PC-3 (cell line): ENCODE measurements at regions not wholly inside any gene's neighbourhood (a gene's known extent, or its start where the extent isn't known, plus 50 kb on each side); places are given as distances from the start of the nearest gene placed in this dataset.

Experiments
- CTCF ChIP-seq: fragments of 300-600 bp; sonication (generic); conservative IDR thresholded peaks from 2 replicates; pipeline ENCODE4 v1.5.1; 2017; ENCODE audit warnings: antibody characterized with exemption, low read depth, mild to moderate bottlenecking, low read length
- EZH2 ChIP-seq: fragments of 300-600 bp; sonication (generic); IDR thresholded peaks from one replicate; pipeline ENCODE4 v1.6.1; 2017; ENCODE audit warnings: antibody characterized with exemption, mild to moderate bottlenecking, low read length; ENCODE audit not compliant: unreplicated experiment
- EZH2phosphoT487 ChIP-seq: fragments of 300-600 bp; sonication (generic); IDR thresholded peaks from 2 replicates; pipeline ENCODE4 v1.6.1; 2018; ENCODE audit warnings: mild to moderate bottlenecking, antibody characterized with exemption, low read length, borderline replicate concordance

- TF ChIP-seq CTCF (no peak), EZH2phosphoT487 (no peak), EZH2 (no peak)
These were observed 124.5 kb downstream of the ARSF start for GRCh38 chrX:3165808-3166207.
